GM18907 (cell line): ENCODE measurements at regions not wholly inside any gene's neighbourhood (a gene's known extent, or its start where the extent isn't known, plus 50 kb on each side); places are given as distances from the start of the nearest gene placed in this dataset.
"Not testable (repeated sequence)": the region's sequence is repeated elsewhere in the genome, so short reads cannot be mapped to it uniquely, and the experiment has no call there.

ENCODE experiments used
- ATAC-seq: cut with Tn5 transposase; IDR thresholded peaks from one replicate; pipeline ENCODE4 v1.9.1; 2021; ENCODE audit warnings: mild to moderate bottlenecking, moderate library complexity; ENCODE audit not compliant: unreplicated experiment

DNA sequence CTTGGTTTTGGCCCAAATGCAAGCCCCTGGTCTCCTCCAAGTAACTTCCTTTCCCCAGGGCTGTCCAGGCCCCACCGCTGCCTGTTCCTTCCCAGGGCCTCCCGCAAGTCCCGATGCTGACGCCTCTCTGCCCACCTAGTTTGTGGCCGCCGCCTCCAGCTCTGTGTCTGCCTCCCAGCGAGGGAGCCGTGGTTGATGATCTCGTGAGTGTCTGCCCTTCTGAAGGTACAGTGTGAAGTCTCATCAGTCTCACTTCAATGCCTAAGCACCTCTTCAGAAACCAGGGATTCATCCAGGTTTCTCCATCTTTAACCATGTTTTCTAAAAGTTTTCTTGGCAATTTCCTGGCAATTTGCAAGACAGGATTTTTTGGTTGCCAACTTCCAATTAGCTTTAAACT, 127.5 kb downstream of the TMEM121 start:
- not testable (repeated sequence) for ATAC-seq

DNA sequence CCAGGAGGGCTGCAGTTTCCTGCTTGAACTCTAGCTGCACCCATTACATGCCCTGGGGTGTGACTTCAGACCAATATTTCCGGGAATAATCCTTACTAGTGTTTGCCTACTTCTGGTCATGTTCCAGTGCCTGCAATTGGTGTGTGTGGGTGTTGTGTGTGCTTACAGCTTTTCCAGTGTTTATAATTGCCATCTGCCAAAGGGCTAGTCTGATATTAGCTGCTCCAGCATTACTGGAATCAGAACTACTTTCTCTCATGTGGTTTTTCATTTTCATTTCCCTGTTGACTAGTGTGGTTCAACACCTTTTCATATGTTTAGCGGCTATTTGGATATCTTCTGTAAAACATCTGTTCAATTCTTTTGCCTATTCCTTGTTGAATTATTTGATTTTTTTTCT, 132.9 kb downstream of the TMEM121 start:
- not testable (repeated sequence) for ATAC-seq

DNA sequence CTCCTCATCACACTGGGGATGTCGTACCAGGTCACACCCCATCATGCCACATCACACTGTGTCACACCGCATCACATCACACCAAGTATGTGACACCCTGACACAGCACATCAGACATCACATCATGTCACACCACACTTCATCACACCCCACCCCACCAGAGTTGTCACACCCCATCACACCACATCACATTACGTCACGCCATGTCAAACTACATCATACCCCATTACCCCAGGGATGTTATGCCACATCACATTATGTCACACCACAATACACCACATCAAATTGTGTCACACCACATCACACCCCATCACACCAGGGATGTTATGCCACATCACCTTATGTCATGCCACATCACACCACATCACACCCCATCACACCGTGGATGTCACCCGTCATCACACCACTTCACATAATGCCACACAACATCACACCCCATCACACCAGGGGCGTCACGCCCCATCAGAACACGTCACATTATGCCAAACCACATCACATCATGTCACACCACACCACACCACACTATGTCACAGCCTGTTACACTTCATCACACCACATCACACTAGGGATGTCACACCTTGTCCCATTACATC, 133.6 kb downstream of the TMEM121 start:
- no peak for ATAC-seq

DNA sequence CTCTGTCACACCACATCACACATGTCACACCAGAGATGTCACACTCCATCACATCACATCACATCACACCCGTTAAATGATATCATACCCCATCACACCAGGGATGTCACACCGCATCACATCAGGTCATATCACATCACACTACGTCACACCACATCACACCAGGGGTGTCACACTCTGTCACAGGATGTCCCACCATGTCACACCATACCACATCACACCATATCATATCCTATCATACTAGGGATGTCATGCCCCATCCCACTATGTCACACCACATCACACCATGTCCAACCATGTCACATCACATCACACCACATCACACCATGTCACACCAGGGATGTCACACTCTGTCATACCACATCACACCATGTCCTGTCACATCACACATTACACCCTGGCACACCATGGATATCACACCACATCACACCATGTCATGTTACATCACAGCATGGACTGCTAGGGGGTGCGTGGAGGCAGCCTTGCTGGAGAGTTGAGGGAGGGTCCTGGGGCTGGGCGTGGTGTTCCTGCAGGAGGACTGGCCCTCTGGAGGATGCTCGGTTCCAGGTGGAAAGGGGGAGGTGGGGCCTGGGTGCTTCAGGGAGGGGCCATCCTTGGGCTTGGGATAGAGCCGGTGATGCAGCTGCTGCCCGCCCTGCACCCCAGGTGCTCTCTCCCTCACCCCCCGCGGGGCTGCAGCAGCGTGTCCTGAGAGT, 134.6 kb downstream of the TMEM121 start:
- no peak for ATAC-seq

DNA sequence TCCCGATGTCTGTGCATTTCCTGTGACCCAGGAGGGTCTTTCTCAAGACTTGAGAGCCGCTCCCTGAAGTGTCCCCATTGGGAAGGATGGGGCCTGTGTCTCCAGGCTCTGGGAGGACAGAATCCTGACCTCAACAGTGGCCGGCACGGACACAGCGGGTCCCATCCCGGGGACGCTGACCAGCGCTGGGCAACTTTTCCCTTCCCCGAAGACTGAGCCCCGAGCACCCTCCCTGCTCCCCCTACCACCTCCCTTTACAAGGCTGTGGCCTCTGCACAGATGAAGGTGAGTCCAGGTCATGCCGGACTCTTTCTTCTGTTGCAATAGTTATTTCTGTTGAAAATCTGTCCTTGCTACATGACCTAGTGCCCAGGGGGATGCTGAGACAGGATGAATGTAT, 135.7 kb downstream of the TMEM121 start:
- not testable (repeated sequence) for ATAC-seq

DNA sequence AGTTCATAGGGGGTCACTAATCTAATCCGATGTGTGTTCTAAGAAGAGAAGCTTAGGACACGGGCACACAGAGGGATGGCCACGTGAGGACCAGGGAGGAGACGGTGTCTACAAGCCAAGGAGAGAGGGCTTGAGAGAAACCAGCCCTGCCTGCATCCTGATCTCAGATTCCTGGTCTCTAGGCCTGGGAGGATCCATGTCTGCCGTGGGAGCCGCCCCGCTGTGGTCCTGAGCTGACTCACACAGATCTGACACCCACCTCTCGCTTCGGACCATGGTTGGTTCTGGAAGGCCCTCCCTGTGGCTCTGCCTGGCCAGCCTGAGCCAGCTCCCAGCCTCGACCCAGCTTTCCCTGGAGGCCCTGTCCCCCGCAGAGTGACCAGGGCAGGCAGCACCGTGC, 136.2 kb downstream of the TMEM121 start:
- ATAC-seq, result not testable (repeated sequence)

DNA sequence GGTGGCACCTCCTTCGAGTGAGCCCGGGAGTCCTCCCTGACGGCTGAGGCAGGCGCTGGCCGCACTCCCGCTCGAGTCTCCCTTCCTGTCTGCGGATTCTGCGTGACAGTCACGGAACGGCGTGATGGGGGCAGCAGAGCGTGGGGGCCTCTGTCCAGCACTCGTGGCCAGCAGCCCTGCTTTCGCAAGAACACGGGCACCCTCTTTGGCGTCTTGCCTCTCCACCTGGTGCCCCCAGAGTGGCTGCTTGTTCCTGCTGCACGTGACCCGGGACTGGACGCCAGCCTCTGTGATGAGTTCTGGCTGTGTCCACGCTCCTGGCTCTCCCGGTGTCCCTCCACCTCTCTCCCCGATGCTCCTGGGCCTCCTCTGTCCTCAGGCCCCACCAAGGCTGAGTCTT, 136.9 kb downstream of the TMEM121 start:
- ATAC-seq, result not testable (repeated sequence)

DNA sequence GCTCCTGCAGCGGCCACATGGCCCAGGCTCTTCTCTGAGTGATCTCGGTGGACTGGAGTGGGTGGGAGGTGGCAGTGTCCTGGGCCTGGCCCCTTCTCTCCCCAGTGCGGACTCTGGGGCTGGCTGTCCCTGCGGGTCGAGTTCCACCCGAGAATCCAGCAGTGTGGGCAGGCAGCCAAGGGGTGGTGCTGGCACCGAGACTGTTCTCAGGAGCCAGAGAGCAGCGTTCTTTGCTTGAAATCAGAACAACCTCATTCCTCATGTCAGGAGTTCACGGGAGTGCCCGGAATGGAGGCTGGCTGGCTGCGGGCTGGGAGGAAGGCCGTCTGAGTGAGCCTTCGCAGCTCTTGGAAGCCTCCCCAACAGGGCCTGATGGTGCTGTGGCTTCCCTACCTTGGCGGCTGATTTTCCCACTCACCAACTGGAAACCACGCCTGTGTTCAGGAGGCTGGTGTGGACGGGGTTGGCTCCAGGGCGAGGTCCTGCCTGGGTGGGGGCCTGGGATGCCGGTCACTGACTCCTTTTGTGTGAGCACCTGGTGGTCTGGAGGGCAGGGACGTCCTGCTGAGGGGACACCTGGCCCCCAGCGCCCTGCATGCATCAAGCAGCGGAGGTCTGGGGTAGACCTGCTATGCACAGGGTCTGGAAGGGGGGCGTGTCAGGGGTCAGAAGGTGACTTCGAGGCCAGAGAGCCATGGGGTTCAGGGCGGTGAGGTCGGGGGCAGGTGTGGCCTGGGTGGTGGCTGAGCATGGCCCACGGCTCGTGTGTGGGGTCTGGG, 137.6 kb downstream of the TMEM121 start:
- not testable (repeated sequence) for ATAC-seq

DNA sequence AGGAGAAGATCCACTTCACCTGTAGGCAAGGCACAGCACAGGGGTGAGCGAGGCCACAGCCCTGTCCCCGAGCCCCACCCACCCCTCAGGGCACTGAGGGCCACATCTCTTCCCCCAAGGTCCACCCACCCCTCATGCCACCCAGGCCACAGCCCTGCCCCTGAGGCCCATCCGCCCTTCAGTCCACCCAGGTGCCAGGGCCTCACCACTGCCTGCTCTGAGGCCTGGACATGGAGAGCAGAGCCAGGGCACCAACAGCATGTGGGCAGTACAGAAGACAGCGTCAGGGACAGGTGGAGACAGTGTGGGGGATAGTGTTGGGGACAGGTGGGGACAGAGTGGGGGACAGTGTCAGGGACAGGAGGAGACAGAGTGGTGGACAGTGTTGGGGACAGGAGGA, 138.3 kb downstream of the TMEM121 start:
- ATAC-seq, result no peak

DNA sequence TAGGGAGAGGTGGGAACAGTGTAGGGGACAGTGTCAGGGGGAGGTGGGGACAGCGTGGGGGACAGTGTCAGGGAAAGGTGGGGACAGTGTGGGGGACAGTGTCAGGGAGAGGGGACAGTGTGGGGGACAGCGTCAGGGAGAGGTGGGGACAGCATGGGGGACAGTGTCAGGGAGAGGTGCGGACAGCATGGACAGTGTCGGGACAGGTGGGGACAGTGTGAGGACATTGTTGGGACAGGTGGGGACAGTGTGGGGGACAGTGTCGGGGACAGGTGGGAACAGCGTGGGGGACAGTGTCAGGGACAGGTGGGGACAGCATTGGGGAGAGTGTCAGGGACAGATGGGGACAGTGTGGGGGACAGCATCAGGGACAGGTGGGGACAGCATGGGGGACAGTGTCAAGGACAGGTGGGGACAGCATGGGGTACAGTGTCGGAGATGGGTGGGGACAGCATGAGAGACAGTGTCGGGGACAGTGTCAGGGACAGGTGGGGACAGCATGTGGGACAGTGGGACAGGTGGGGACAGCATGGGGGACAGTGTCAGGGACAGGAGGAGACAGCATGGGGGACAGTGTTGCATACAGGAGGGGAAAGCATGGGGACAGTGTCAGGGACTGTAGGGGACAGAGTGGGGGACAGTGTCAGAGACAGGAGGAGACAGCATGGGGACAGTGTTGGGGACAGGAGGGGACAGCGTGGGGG, 139.0 kb downstream of the TMEM121 start:
- ATAC-seq, result no peak

DNA sequence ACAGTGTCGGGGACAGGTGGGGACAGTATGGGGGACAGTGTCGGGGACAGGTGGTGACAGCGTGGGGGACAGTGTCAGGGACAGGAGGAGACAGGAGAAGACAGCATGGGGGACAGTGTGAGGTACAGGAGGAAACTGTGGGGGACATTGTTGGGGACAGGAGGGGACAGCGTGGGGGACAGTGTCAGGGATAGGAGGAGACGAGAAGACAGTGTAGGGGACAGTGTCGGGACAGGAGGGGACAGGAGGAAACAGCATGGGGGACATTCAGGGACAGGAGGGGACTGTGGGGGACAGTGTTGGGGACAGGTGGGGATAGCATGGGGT, 139.5 kb downstream of the TMEM121 start:
- no peak for ATAC-seq

DNA sequence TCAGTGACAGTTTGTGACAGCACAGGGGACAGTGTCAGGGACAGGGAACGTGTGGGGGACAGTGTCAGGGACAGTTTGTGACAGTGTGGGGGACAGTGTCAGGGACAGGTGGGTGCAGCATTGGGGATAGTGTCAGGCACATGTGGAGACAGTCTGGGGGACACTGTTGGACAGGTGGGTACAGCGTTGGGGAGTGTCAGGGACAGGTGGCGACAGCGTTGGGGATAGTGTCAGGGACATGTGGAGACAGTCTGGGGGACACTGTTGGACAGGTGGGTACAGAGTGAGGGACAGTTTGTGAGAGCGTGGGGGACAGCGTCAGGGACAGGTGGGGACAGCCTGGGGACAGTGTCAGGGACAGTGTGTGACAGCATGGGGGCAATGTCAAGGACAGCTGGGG, 140.0 kb downstream of the TMEM121 start:
- ATAC-seq, result no peak

DNA sequence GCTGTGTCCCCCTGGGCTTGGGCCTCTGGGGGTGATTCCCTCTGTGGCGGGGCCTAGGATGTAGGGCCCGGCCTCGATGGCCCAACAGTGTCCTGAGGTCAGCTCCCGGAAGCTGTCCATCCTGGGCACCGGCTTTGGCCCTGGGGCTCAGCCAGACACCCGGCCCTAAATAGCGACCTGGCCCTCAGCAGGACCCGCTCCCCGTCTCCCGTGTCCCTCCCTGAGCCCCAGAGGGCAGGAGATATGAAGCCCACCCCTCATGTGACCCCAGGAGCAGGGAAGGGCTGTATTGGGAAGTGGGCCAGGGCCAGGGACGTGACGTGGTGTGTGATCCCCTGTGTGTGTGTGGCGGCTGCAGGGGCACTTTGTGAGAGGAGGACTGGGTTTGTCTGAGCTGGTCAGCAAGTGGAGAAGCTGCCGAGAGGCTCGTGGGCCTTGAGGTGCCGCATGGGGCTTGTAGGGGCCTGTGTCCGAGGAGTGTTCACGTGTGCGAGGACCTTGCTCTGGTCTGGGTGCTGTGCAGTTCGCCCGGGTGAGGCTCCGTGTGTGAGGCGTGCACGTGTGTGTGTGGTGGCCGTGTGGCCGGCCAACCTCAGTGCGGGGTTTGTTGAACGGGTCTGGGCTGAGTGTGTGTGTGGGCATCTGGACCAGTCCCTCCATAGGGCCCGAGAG, 140.7 kb downstream of the TMEM121 start:
- ATAC-seq, result not testable (repeated sequence)

DNA sequence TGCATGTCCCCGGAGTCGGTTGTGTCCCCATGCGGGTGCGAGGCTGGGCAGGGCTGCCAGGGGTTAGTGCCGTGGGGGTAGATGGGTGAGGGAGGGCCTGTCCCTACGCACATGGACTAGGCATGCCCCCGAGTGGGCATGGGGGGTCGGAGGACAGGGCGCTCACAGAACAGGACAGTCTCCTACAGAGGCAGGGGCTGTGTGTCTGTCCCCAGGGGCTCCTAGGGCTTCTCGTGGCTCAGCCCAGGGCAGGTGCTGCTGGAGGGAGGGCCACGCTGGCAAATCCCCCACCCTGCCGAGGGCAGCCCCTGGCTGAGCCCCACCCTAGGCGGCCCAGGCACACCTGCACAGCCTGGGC, 141.3 kb downstream of the TMEM121 start:
- ATAC-seq, result not testable (repeated sequence)

DNA sequence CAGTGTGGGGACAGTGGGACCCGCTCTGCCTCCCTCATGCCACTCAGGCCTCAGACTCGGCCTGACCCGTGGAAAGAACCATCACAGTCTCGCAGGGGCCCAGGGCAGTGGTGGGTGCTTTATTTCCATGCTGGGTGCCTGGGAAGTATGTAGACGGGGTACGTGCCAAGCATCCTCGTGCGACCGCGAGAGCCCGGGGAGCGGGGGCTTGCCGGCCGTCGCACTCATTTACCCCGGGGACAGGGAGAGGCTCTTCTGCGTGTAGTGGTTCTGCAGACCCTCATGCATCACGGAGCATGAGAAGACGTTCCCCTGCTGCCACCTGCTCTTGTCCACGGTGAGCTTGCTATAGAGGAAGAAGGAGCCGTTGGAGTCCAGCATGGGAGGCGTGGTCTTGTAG, 141.6 kb downstream of the TMEM121 start:
- not testable (repeated sequence) for ATAC-seq

DNA sequence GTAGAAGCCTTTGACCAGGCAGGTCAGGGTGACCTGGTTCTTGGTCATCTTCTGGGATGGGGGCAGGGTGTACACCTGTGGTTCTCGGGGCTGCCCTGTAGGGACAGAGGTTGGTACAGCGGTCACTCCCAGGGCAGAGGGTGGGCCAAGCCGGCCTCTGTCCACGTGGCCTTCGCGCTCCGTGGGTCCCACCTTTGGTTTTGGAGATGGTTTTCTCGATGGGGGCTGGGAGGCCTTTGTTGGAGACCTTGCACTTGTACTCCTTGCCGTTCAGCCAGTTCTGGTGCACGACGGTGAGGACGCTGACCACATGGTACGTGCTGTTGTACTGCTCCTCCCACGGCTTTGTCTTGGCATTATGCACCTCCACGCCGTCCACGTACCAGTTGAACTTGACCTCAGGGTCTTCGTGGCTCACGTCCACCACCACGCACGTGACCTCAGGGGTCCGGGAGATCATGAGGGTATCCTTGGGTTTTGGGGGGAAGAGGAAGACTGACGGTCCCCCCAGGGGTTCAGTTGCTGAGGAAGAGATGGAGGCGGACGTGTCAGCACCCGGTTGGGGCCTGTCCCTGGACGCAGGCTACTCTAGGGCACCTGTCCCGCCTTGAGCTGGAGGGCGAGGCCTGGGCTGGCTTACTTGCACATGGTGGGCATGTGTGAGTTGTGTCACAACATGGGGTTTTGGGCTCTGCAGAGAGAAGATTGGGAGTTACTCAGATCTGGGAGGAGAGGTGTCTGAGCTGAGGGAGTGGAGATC, 142.3 kb downstream of the TMEM121 start:
- not testable (repeated sequence) for ATAC-seq

DNA sequence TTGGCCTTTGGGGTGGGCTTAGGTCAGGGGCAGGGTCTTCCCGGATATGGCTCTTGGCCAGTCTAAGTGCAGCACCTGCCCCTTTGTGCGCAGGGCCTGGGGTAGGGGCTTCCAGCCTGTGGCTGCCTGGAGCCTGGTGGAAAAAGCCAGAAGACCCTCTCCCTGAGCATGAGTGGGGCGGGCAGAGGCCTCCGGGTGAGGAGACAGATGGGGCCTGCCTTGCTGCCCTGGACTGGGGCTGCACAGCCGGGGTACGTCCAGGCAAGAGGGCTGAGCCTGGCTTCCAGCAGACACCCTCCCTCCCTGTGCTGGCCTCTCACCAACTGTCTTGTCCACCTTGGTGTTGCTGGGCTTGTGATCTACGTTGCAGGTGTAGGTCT, 142.8 kb downstream of the TMEM121 start:
- not testable (repeated sequence) for ATAC-seq

DNA sequence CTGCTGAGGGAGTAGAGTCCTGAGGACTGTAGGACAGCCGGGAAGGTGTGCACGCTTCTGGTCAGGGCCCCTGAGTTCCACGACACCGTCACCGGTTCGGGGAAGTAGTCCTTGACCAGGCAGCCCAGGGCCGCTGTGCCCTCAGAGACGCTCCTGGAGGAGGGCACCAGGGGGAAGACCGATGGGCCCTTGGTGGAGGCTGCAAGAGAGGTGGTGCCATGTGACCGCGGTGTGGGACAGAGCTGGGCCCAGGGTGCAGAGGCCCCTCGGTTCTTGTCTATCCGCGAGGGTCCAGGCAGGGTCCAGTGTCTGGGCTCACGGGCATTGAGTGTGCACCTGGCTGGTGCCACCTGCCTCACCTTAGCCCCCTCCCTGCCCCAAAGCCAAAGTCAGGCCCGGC, 143.3 kb downstream of the TMEM121 start:
- ATAC-seq, result not testable (repeated sequence)

DNA sequence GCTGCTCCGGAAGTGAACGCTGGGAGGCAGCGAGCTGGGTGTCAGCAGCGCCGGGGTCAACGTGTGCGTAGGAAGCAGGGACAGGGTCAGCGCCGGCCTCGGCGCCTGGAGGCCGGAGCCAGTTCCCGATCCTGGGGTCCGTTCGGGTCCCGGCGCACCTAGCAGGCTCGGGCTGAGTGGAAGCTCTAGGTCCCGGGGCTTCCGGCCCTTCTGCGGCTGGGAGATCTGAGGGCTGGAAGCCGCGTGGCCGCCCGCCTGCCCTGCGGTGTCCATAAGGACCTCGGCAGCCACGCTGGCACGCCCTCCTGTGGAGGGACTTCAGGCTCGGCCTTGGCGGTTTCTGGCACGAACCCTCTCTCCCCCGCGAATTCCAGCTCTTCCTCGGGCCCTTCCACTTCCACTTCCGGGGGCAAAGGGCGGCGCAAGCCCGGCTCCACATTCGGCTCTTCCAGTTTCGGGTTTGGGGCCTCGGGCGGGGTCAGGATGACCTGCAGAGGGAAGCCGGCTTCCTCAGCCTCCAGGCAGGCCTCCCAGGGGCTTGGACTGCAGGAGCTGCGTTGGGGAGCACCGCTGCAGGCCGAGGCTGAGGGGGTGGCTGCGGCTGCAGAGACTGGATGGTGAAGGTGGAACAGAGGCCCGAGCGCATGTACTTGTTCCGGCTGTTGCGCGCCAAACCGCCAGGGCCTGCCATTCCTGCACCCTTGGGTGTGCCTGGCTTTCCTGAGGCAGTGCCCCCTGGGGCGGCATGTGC, 146.2 kb downstream of the TMEM121 start:
- ATAC-seq, result not testable (repeated sequence)

DNA sequence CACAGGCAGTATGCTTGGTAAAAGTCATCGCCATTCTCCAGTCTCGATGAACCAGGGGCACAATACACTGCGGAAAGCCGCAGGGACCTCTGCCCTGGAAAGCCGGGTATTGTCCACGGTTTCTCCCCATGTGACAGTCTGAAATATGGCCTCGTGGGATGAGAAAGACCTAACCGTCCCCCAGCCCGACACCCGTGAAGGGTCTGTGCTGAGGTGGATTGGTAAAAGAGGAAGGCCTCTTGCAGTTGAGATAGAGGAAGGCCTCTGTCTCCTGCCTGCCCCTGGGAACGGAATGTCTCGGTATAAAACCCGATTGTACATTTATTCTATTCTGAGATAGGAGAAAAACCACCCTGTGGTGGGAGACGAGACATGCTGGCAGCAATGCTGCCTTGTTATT, 149.1 kb downstream of the TMEM121 start:
- not testable (repeated sequence) for ATAC-seq
